ENCODE measurements at regions not wholly inside any gene's neighbourhood (a gene's known extent, or its start where the extent isn't known, plus 50 kb on each side); places are given as distances from the start of the nearest gene placed in this dataset.

DNA sequence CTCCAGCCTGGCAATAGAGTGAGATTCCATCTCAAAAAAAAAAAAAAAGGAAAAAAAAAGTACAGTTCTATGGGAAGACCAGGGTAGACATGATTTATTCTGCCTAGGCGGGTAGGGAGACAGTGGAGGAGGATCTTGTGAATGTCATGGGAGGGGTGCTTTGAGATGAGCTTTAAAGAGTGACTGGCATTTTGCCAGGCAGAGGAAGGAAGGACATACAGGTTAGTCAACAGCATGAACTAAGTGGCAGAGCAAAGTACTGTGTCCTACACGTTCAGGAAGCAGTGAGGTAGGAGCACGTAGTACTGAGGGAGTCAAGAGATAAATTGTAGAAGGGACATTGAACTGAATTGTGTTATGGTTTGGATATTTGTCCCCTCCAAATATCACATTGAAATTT lies 451.5 kb downstream of the TOX3 start:
- TF ChIP-seq, protein P1, sequence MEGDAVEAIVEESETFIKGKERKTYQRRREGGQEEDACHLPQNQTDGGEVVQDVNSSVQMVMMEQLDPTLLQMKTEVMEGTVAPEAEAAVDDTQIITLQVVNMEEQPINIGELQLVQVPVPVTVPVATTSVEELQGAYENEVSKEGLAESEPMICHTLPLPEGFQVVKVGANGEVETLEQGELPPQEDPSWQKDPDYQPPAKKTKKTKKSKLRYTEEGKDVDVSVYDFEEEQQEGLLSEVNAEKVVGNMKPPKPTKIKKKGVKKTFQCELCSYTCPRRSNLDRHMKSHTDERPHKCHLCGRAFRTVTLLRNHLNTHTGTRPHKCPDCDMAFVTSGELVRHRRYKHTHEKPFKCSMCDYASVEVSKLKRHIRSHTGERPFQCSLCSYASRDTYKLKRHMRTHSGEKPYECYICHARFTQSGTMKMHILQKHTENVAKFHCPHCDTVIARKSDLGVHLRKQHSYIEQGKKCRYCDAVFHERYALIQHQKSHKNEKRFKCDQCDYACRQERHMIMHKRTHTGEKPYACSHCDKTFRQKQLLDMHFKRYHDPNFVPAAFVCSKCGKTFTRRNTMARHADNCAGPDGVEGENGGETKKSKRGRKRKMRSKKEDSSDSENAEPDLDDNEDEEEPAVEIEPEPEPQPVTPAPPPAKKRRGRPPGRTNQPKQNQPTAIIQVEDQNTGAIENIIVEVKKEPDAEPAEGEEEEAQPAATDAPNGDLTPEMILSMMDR (IDR thresholded peaks at IDR 0.05; ENCODE audit: low read depth, low read length, missing control alignments): no peak
- in situ Hi-C loops (cut with HindIII; ENCODE audit: low sequenced_read_pairs): loop anchor here (5.0 kb wide), 1 partner anchor 68 kb away; no protein-coding TSS in a partner anchor
- DNase-seq (ENCODE audit: low read depth): no peak
- no peak overlapping the region for H3K4me3 ChIP-seq (ENCODE audit: low read depth, low read length)

DNA sequence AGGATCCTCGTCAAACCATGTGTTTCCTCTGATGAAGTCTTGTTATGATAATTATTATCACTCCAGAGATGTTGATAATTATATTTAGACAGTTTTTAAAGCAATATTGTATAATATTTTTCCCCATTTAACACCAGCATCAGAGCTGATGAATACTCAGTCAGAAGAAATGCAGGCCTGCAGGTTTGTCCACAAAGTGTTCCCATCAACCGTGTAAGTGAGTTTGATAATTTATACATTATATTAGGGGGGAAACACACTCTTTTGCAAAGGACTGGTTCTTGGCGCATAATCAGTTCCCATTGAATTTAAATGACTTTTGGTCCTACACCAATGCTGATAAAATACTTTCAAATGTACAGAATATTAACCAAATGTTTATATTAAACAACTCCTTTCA lies 454.8 kb downstream of the TOX3 start:
- TF ChIP-seq, protein P1 (IDR thresholded peaks at IDR 0.05; ENCODE audit: low read depth, low read length, missing control alignments): no peak
- no peak for DNase-seq (ENCODE audit: low read depth)
- H3K4me3 ChIP-seq (ENCODE audit: low read depth, low read length): no peak overlapping the region
- in situ Hi-C loops (cut with HindIII; ENCODE audit: low sequenced_read_pairs): no loop called here

DNA sequence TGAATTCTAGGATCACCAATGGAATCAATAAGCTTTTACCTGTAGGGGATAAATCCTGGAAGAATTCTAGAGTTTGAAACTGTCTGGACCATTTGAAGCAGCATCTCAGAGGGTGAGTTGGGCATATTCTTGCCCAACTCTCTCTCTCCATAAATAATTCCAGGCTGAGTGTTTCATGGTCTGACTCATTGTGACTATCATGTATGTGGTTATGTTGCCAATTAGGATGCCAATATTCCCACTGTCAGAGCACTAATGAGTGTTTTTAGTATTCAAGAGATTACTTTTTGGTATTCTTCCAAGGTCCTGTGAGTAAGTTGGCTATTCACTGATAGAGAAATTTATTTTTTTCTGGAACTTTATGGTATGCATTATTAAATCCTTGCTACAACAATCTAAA lies 456.9 kb downstream of the TOX3 start:
- no peak overlapping the region for H3K4me3 ChIP-seq (ENCODE audit: low read depth, low read length)

DNA sequence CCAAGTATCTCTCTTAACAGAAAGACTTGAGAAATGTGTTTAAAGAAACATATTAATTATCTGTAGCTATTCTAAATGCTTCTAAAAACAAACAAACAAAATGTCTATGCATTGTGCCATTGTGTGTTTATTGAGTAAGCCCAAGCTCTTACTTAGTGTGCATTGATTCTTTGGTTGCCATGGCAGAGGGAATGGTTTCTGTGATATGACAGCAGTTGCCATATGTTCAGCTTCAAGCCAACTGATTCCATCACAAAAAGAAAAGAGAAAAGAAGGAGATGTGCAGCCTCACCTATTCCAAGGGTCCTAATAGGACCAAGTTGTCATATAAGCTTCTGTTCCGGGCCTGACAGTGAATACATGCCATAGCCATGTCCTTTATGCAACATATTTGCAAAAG lies 457.5 kb downstream of the TOX3 start:
- in situ Hi-C loops (cut with HindIII; ENCODE audit: low sequenced_read_pairs): no loop called here
- TF ChIP-seq, protein P1 (IDR thresholded peaks at IDR 0.05; ENCODE audit: low read depth, low read length, missing control alignments): no peak
- no peak for DNase-seq (ENCODE audit: low read depth)
- no peak overlapping the region for H3K4me3 ChIP-seq (ENCODE audit: low read depth, low read length)

More for the DNA sequence above, 456.9 kb downstream of the TOX3 start:
- TF ChIP-seq, protein P1 (IDR thresholded peaks at IDR 0.05; ENCODE audit: low read depth, low read length, missing control alignments): no peak
- no peak for DNase-seq (ENCODE audit: low read depth)
- in situ Hi-C loops (cut with HindIII; ENCODE audit: low sequenced_read_pairs): no loop called here

DNA sequence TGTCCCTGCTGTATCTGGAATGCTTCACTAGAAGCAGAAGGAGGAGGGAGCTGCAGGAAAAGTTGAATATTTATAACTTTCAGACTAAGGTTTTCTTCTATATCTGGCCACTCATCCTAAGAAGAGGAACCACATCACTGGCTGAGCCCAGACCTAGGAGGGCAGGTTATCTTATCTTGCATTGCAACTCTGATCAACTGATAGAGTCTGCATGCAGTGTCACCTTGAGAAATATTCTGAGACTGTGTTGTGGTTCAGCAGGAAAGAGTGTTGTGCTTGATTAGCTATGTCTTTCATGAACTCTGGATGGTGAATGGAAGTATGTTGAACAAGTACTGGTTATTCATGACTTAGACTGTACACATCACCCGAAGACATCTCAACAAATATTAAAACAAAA lies 460.0 kb downstream of the TOX3 start:
- TF ChIP-seq, protein P1 (IDR thresholded peaks at IDR 0.05; ENCODE audit: low read depth, low read length, missing control alignments): no peak
- DNase-seq (ENCODE audit: low read depth): no peak
- H3K4me3 ChIP-seq (ENCODE audit: low read depth, low read length): no peak overlapping the region
- in situ Hi-C loops (cut with HindIII; ENCODE audit: low sequenced_read_pairs): no loop called here

DNA sequence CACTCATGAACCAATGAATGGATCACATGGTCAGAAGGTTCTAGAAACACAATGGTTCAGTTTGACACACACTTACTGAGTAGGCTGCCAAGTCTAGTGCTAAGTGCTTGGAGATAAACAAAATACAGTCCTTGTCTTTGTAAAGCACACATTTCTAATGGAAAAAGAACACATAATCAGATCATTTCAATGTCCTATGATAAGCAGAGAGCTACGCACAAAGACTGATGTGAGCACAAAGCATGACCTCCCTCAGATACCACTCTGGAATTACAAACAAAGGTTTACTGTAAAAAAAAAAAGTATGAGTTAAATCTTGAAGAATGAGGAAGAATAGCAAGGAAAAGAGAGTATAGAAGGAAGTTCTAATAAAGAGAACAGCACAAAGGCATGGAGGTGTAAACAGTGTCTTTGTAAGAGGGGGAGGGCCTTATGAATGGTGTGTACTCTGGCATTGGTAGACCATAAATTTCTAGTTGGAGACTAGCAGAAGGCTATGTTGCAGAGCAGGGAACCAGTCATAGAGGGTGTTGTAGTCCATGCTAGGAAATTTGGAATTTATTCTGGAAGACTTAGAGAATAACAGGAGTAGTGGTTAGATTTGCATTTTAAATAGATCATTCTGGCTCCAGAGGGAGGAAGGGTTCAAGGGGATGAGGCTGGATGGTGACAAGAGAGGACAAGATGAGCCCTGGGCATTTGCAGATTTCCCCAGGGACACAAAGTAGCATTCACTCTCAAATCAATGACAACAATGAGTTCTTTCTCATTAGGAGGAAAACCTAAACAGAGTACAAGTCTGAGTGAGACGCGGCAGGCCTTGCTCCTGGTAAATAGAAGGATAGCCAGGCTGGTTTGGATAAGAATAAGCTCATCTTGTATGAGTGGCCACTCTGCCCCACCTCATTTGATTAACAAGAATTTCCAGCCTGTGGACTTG lies 468.0 kb downstream of the TOX3 start:
- in situ Hi-C loops (cut with HindIII; ENCODE audit: low sequenced_read_pairs): no loop called here
- TF ChIP-seq, protein P1 (IDR thresholded peaks at IDR 0.05; ENCODE audit: low read depth, low read length, missing control alignments): no peak

More for the DNA sequence above, 468.0 kb downstream of the TOX3 start:
- H3K4me3 ChIP-seq (ENCODE audit: low read depth, low read length): no peak overlapping the region
- no peak for DNase-seq (ENCODE audit: low read depth)

Measured in astrocyte of the cerebellum (primary cell).